NCI-H2196 (cell line): ENCODE measurements at regions not wholly inside any gene's neighbourhood (a gene's known extent, or its start where the extent isn't known, plus 50 kb on each side); places are given as distances from the start of the nearest gene placed in this dataset.

ENCODE experiments used
- DNase-seq: peaks from one replicate; lab custom pipeline; 2025; ENCODE audit not compliant: unreplicated experiment; lab: John Stamatoyannopoulos, UW

GRCh38 chr18:28607991-28608390 lies 431.1 kb upstream of the CDH2 start:
- DNase-seq: no peak

GRCh38 chr18:28606686-28607085 lies 429.8 kb upstream of the CDH2 start:
- no peak for DNase-seq

GRCh38 chr18:28602391-28602790 lies 425.5 kb upstream of the CDH2 start:
- DNase-seq: no peak

- DNase-seq: no peak
Observed at GRCh38 chr18:28594034-28594433, 417.1 kb upstream of the CDH2 start.

- DNase-seq: no peak
Observed at GRCh38 chr18:28588884-28589549, 412.1 kb upstream of the CDH2 start.

- DNase-seq: no peak
Observed at GRCh38 chr18:28584731-28585130, 407.8 kb upstream of the CDH2 start.

GRCh38 chr18:28582724-28583123 lies 405.8 kb upstream of the CDH2 start:
- no peak for DNase-seq

- DNase-seq: no peak
Observed at GRCh38 chr18:28581521-28582071, 404.7 kb upstream of the CDH2 start.

- DNase-seq: no peak
Observed at GRCh38 chr18:28576941-28577340, 400.0 kb upstream of the CDH2 start.

- DNase-seq: no peak
Observed at GRCh38 chr18:28575123-28575522, 398.2 kb upstream of the CDH2 start.

GRCh38 chr18:28574175-28574574 lies 397.2 kb upstream of the CDH2 start:
- no peak for DNase-seq

GRCh38 chr18:28571929-28572328 lies 395.0 kb upstream of the CDH2 start:
- no peak for DNase-seq

GRCh38 chr18:28560331-28560730 lies 383.4 kb upstream of the CDH2 start:
- DNase-seq: no peak

- DNase-seq: no peak
Observed at GRCh38 chr18:28559511-28559910, 382.6 kb upstream of the CDH2 start.

GRCh38 chr18:28541934-28542333 lies 365.0 kb upstream of the CDH2 start:
- no peak for DNase-seq

- DNase-seq: no peak
Observed at GRCh38 chr18:28541276-28541930, 364.5 kb upstream of the CDH2 start.

- no peak for DNase-seq
Observed at GRCh38 chr18:28529644-28530043, 352.7 kb upstream of the CDH2 start.

- no peak for DNase-seq
Observed at GRCh38 chr18:28526196-28526595, 349.3 kb upstream of the CDH2 start.

GRCh38 chr18:28523758-28524475 lies 347.0 kb upstream of the CDH2 start:
- DNase-seq: no peak

GRCh38 chr18:28522236-28522635 lies 345.3 kb upstream of the CDH2 start:
- DNase-seq: no peak

GRCh38 chr18:28519997-28520396 lies 343.1 kb upstream of the CDH2 start:
- DNase-seq: no peak

GRCh38 chr18:28514699-28515098 lies 337.8 kb upstream of the CDH2 start:
- no peak for DNase-seq
